ENCODE measurements at regions not wholly inside any gene's neighbourhood (a gene's known extent, or its start where the extent isn't known, plus 50 kb on each side); places are given as distances from the start of the nearest gene placed in this dataset.

- no peak overlapping the region for H3K27ac ChIP-seq
- DNase-seq = no peak
- H3K27me3 ChIP-seq (replicated peaks) = peaks cover 17% of the 10 kb centered on the region
- H3K36me3 ChIP-seq (replicated peaks) = no peaks in the 10 kb centered on the region
- in situ Hi-C loops (cut with HindIII; ENCODE audit: low pct_ligation_motif_present, low sequenced_read_pairs) = loop anchor here (25.0 kb wide), 1 partner anchor 201 kb away; no protein-coding TSS in a partner anchor
- TF ChIP-seq CTCF (IDR thresholded peaks at IDR 0.05; ENCODE audit: low read depth, low read length, missing control alignments) = no peak
- H3K4me3 ChIP-seq (ENCODE audit: low read depth, low read length) = no peak overlapping the region
Measured at GRCh38 chr11:19513253-19513652, 199.4 kb upstream of the NAV2 start.

GRCh38 chr11:19512618-19513017, 200.0 kb upstream of the NAV2 start:
- DNase-seq = no peak
- no peak for TF ChIP-seq CTCF (IDR thresholded peaks at IDR 0.05; ENCODE audit: low read depth, low read length, missing control alignments)
- no peaks in the 10 kb centered on the region for H3K36me3 ChIP-seq (replicated peaks)
- H3K27ac ChIP-seq = no peak overlapping the region
- in situ Hi-C loops (cut with HindIII; ENCODE audit: low pct_ligation_motif_present, low sequenced_read_pairs) = loop anchor here (25.0 kb wide), 1 partner anchor 200 kb away; no protein-coding TSS in a partner anchor
- peaks cover 11% of the 10 kb centered on the region for H3K27me3 ChIP-seq (replicated peaks)
- no peak overlapping the region for H3K4me3 ChIP-seq (ENCODE audit: low read depth, low read length)

DNA sequence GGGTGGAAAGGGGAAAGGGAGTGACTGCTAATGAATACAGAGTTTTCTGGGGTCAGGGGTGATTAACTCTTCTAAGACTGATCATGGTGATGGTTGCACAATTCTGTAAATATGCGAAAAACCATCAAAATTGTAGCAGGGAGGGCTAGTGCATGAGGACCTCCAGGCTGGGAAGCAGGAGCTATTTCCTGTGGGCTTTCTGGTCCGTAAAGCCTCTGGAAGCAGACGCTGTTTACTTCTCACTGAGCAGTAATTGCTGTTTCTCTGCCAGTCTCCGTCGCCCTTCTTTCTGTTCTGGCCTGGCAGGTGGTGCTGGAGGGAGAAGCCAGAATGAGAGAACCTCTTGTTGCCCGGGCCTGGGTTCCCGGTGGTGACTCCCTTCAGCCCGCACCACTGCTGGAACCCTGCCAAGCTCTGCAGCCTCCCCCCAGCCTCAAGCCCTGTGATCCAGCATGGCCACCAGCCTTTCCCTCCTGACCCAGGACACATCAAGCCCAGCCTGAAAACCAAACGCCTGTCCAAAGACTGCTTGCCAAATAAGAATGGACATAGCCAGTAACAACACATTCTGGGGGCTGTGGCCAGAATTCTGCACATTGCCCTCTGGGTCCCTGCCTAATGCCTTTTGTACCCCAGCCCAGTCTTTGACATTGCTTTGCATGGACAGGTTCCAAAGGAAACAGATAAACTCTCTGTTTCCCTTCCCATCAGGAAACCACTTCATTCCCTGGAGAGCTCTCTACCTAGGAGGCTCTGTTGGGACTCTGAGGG, 201.0 kb upstream of the NAV2 start:
- H3K36me3 ChIP-seq (replicated peaks) = no peaks in the 10 kb centered on the region
- in situ Hi-C loops (cut with HindIII; ENCODE audit: low pct_ligation_motif_present, low sequenced_read_pairs) = loop anchor here (25.0 kb wide), 1 partner anchor 199 kb away; no protein-coding TSS in a partner anchor
- H3K27me3 ChIP-seq (replicated peaks) = peaks cover 11% of the 10 kb centered on the region
- H3K4me3 ChIP-seq (ENCODE audit: low read depth, low read length) = no peak overlapping the region
- no peak for TF ChIP-seq CTCF (IDR thresholded peaks at IDR 0.05; ENCODE audit: low read depth, low read length, missing control alignments)
- no peak overlapping the region for H3K27ac ChIP-seq
- DNase-seq = no peak

DNA sequence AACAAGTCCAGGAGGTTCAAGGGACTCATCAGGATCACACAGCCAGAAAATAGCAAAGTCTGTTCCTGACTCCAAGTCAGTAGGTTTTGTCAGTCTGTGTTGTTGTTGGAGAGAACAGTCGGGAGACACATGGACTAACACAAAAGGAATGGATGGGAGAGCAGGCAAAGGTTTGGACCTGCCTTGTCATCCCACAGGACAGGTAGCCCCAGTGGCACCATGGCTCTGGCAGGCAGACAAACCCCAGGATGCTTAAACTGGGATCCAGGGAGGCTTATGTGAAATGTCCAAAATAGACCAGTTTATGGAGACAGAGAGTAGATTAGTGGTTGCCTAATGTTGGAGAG, 201.6 kb upstream of the NAV2 start:
- H3K27me3 ChIP-seq (replicated peaks) = peaks cover 11% of the 10 kb centered on the region
- no peak overlapping the region for H3K27ac ChIP-seq
- H3K4me3 ChIP-seq (ENCODE audit: low read depth, low read length) = no peak overlapping the region
- no peak for DNase-seq
- in situ Hi-C loops (cut with HindIII; ENCODE audit: low pct_ligation_motif_present, low sequenced_read_pairs) = loop anchor here (25.0 kb wide), 1 partner anchor 199 kb away; no protein-coding TSS in a partner anchor
- no peaks in the 10 kb centered on the region for H3K36me3 ChIP-seq (replicated peaks)
- no peak for TF ChIP-seq CTCF (IDR thresholded peaks at IDR 0.05; ENCODE audit: low read depth, low read length, missing control alignments)

- Histone ChIP-seq H3K27me3 (replicated peaks) (peaks cover 10% of the 10 kb centered on the region), H3K36me3 (replicated peaks) (no peaks in the 10 kb centered on the region), H3K4me3 (ENCODE audit: low read depth, low read length) (no peak overlapping the region), H3K27ac (no peak overlapping the region)
- in situ Hi-C loops (cut with HindIII; ENCODE audit: low pct_ligation_motif_present, low sequenced_read_pairs) = loop anchor here (25.0 kb wide), 1 partner anchor 198 kb away; no protein-coding TSS in a partner anchor
- no peak for DNase-seq
- no peak for TF ChIP-seq CTCF (IDR thresholded peaks at IDR 0.05; ENCODE audit: low read depth, low read length, missing control alignments)
Measured at GRCh38 chr11:19510468-19510867, 202.2 kb upstream of the NAV2 start.

All from brain microvascular endothelial cell (primary cell).